ENCODE measurements at regions not wholly inside any gene's neighbourhood (a gene's known extent, or its start where the extent isn't known, plus 50 kb on each side); places are given as distances from the start of the nearest gene placed in this dataset.

DNA sequence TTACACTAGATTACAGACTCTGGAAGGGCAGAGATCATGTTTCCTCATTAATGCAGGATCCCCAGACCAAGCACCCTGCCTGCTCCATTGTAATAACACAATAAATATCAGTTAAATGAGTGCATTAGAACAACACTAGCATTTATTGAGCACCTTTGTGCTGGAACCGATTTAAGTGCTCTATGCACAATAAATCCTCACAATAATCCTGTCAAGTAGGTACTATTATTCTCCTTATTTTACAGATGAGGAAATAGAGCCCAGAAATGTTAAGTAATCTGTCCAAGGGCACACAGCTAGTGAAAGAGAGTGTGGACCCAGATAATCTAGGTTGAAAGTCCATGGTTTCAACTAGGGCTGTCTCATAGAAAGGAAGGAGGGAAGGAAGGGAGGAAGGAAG is 69.8 kb downstream of the MAP1LC3B2 start:
- Histone ChIP-seq H3K36me3 (no peaks in the 10 kb centered on the region), H3K4me1 (no peaks in the 10 kb centered on the region), H3K27ac (no peak overlapping the region), H3K4me3 (no peak overlapping the region), H3K9me3 (no peaks in the 10 kb centered on the region), H3K27me3 (no peaks in the 10 kb centered on the region)
- DNase-seq (ENCODE audit: low spot score) = no peak
- TF ChIP-seq, protein P1, sequence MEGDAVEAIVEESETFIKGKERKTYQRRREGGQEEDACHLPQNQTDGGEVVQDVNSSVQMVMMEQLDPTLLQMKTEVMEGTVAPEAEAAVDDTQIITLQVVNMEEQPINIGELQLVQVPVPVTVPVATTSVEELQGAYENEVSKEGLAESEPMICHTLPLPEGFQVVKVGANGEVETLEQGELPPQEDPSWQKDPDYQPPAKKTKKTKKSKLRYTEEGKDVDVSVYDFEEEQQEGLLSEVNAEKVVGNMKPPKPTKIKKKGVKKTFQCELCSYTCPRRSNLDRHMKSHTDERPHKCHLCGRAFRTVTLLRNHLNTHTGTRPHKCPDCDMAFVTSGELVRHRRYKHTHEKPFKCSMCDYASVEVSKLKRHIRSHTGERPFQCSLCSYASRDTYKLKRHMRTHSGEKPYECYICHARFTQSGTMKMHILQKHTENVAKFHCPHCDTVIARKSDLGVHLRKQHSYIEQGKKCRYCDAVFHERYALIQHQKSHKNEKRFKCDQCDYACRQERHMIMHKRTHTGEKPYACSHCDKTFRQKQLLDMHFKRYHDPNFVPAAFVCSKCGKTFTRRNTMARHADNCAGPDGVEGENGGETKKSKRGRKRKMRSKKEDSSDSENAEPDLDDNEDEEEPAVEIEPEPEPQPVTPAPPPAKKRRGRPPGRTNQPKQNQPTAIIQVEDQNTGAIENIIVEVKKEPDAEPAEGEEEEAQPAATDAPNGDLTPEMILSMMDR (IDR thresholded peaks at IDR 0.05) = no peak

DNA sequence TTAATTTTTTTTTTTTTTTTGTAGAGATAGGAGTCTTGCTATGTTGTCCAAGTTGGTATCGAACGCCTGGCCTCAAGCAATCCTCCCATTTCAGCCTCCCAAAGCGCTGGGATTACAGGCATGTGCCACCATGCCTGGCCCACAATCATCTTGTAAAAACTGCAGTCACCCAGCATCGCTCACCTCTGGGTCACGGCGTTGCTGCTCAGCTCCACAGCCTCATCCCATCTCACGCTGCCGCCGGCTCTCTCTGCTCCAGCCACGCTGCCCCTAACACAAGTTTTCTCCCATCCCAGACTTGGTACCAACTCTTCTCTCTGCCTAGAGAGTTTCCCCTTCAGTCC is 69.2 kb downstream of the MAP1LC3B2 start:
- H3K27me3 ChIP-seq = no peaks in the 10 kb centered on the region
- H3K4me3 ChIP-seq = no peak overlapping the region
- H3K36me3 ChIP-seq = no peaks in the 10 kb centered on the region
- H3K9me3 ChIP-seq = no peaks in the 10 kb centered on the region
- DNase-seq (ENCODE audit: low spot score) = no peak
- H3K27ac ChIP-seq = no peak overlapping the region
- TF ChIP-seq, protein P1 (IDR thresholded peaks at IDR 0.05) = no peak
- no peaks in the 10 kb centered on the region for H3K4me1 ChIP-seq
